OCI-LY3 (cell line): ENCODE measurements at regions not wholly inside any gene's neighbourhood (a gene's known extent, or its start where the extent isn't known, plus 50 kb on each side); places are given as distances from the start of the nearest gene placed in this dataset.

ENCODE experiments used
- H2AFZ ChIP-seq: fragments of 200-600, 300-600 bp; shearing (Covaris generic); 2 replicates; pipeline ENCODE4 v1.6.0; 2014; ENCODE audit warnings: antibody characterized with exemption, low read depth, low read length
- H3K27ac ChIP-seq: fragments of 200-600, 300-600 bp; sonication (generic); 2 replicates; pipeline ENCODE4 v1.5.1; 2014; ENCODE audit warnings: mild to moderate bottlenecking, low read length, moderate library complexity, mixed read lengths
- H3K27me3 ChIP-seq: fragments of 200-600, 300-600 bp; sonication (generic); 2 replicates; pipeline ENCODE4 v1.6.1; 2014; ENCODE audit warnings: low read depth, low read length, mixed read lengths
- H3K36me3 ChIP-seq: fragments of 200-600, 300-600 bp; sonication (generic); replicated peaks from 2 replicates; pipeline ENCODE3; 2014; ENCODE audit warnings: low read depth, low read length, mixed read lengths
- H3K4me1 ChIP-seq: fragments of 300-600, 200-600 bp; sonication (generic); 2 replicates; pipeline ENCODE4 v1.6.1; 2014; ENCODE audit warnings: low read length, mixed read lengths
- H3K4me2 ChIP-seq: fragments of 200-600, 300-600 bp; sonication (generic); 2 replicates; pipeline ENCODE4 v1.6.1; 2014; ENCODE audit warnings: low read length, mixed read lengths
- H3K4me3 ChIP-seq: fragments of 300-600, 200-600 bp; sonication (generic); 2 replicates; pipeline ENCODE4 v1.5.1; 2014; ENCODE audit warnings: antibody characterized with exemption, mild to moderate bottlenecking, low read length, moderate library complexity
- H3K79me2 ChIP-seq: fragments of 300-600, 200-600 bp; shearing (Covaris generic); 2 replicates; pipeline ENCODE4 v1.6.1; 2014; ENCODE audit warnings: mild to moderate bottlenecking, low read length, mixed read lengths
- H3K9ac ChIP-seq: fragments of 300-600, 200-600 bp; shearing (Covaris generic); 2 replicates; pipeline ENCODE4 v1.6.0; 2014; ENCODE audit warnings: mild to moderate bottlenecking, low read length, moderate library complexity
- H3K9me3 ChIP-seq: fragments of 200-600, 300-600 bp; shearing (Covaris generic); 2 replicates; pipeline ENCODE4 v1.6.1; 2014; ENCODE audit warnings: low read length, mixed read lengths; ENCODE audit not compliant: insufficient read depth
- H4K20me1 ChIP-seq: fragments of 200-600, 300-600 bp; sonication (generic); 2 replicates; pipeline ENCODE4 v1.6.1; 2016; ENCODE audit warnings: low read length, mixed read lengths; ENCODE audit not compliant: insufficient read depth
- CTCF ChIP-seq: fragments of 200-600, 300-600 bp; sonication (generic); IDR thresholded peaks from 2 replicates; pipeline ENCODE4 v1.5.1; 2014; ENCODE audit warnings: antibody characterized with exemption, low read length, low read depth
- EZH2phosphoT487 ChIP-seq: fragments of 200-600 bp; shearing (Covaris generic); IDR thresholded peaks from 2 replicates; pipeline ENCODE4 v1.6.1; 2018; ENCODE audit warnings: antibody characterized with exemption, mixed run types, low read depth

DNA sequence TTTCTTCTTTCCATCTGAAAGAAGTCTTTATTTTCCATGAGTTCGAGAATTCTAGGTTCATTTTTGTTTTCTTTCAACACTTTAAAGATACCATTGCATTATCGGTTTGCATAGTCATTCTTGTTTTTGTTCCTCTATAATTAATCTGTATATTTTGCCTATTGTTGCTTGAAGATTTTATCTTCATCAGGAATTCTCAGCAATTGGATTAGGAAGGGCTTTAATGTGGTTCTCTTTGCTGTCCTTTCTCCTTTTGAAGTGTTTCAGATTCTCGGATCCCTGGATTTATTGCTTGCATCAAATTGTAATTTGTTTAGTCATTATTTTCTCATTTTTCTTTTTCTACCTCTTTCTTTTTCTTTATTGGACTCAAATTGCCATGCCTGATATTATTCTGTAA is 609.8 kb downstream of the TLR4 start:
- Histone ChIP-seq H3K9me3 (no peaks in the 10 kb centered on the region), H3K36me3 (no peaks in the 10 kb centered on the region), H4K20me1 (no peaks in the 10 kb centered on the region), H3K4me3 (no peak overlapping the region), H3K79me2 (no peaks in the 10 kb centered on the region), H2AFZ (no peak overlapping the region), H3K9ac (no peak overlapping the region), H3K27ac (no peak overlapping the region), H3K27me3 (no peaks in the 10 kb centered on the region), H3K4me1 (no peaks in the 10 kb centered on the region), H3K4me2 (no peak overlapping the region)
- TF ChIP-seq CTCF (no peak), EZH2phosphoT487 (no peak)

DNA sequence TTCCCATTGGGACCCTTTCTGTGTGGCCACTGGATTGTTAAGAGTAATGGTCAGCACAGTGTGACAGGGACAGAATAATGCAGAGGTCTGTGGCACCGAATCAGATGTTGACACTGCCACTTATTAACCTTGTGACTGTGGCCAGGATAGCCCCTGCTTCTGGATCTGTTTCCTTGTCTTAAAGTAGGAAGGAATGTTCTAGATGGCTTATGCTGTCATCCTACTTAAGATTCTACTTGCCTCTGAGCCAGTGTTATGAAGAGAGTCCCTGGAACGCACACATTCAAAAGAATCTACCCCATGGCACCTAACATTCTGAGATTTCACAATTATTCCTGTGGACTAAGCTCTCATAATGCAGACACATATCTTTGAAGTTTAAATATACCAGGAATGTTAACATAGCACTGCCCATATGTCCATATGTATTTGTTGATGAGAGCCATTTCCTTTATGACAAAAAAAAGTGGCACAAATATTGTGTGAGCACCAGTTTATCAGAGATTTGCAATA is 612.7 kb downstream of the TLR4 start:
- Histone ChIP-seq H3K9me3 (no peaks in the 10 kb centered on the region), H3K4me2 (no peak overlapping the region), H3K4me1 (no peaks in the 10 kb centered on the region), H2AFZ (no peak overlapping the region), H3K27ac (no peak overlapping the region), H3K36me3 (no peaks in the 10 kb centered on the region), H3K4me3 (no peak overlapping the region), H3K79me2 (no peaks in the 10 kb centered on the region), H4K20me1 (no peaks in the 10 kb centered on the region), H3K9ac (no peak overlapping the region), H3K27me3 (no peaks in the 10 kb centered on the region)
- TF ChIP-seq CTCF = no peak
- TF ChIP-seq EZH2phosphoT487 = no peak

- no peaks in the 10 kb centered on the region for H3K27me3 ChIP-seq
- no peaks in the 10 kb centered on the region for H3K9me3 ChIP-seq
- TF ChIP-seq CTCF (no peak), EZH2phosphoT487 (no peak)
- H4K20me1 ChIP-seq = no peaks in the 10 kb centered on the region
- H2AFZ ChIP-seq = no peak overlapping the region
- H3K4me2 ChIP-seq = no peak overlapping the region
- no peak overlapping the region for H3K9ac ChIP-seq
- H3K36me3 ChIP-seq = no peaks in the 10 kb centered on the region
- H3K4me1 ChIP-seq = no peaks in the 10 kb centered on the region
- no peak overlapping the region for H3K4me3 ChIP-seq
- no peaks in the 10 kb centered on the region for H3K79me2 ChIP-seq
- no peak overlapping the region for H3K27ac ChIP-seq
These were observed 614.7 kb downstream of the TLR4 start for GRCh38 chr9:118318770-118319431.

DNA sequence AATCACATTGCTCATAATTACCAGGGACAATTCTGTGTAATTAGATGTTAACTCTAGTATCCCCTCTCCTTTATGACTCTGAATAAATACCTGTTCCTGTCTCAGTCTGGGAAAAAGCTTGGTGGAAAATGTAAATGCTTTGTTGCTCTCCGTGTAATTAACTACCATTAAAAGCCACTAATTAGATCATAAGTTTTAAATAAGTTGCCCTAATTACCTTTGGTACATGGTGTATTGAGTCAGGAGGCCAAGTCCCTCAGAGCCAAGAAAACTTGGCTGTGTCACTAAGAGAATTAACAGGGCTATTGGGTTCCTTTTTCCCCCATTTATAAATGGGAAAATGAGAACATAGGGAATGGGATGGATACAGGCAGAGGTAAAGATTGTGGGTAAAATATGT is 617.6 kb downstream of the TLR4 start:
- Histone ChIP-seq H3K27me3 (no peaks in the 10 kb centered on the region), H4K20me1 (no peaks in the 10 kb centered on the region), H3K4me3 (no peak overlapping the region), H3K36me3 (no peaks in the 10 kb centered on the region), H2AFZ (no peak overlapping the region), H3K27ac (no peak overlapping the region), H3K9me3 (no peaks in the 10 kb centered on the region), H3K4me1 (no peaks in the 10 kb centered on the region), H3K79me2 (no peaks in the 10 kb centered on the region), H3K4me2 (no peak overlapping the region), H3K9ac (no peak overlapping the region)
- TF ChIP-seq CTCF (no peak), EZH2phosphoT487 (no peak)
